Ovary (tissue), 7 donors: ENCODE measurements at regions not wholly inside any gene's neighbourhood (a gene's known extent, or its start where the extent isn't known, plus 50 kb on each side); places are given as distances from the start of the nearest gene placed in this dataset.

Source experiments
- DNase-seq, 5 donors: peaks; one replicate each; pipeline ENCODE4 v3.0.0-alpha.2; 2019 to 2020
- H3K27ac ChIP-seq, 2 donors: fragments of 200-600 bp; one replicate each; pipeline versions ENCODE4 v1.5.1 to v1.8.0; 2019 to 2022
- H3K27me3 ChIP-seq: fragments of 200-600 bp; one replicate; pipeline ENCODE4 v1.8.0; 2022
- H3K36me3 ChIP-seq: fragments of 200-600 bp; sonication (generic); one replicate; pipeline ENCODE4 v1.5.1; 2019
- H3K4me1 ChIP-seq: one replicate; pipeline ENCODE4 v1.8.1; 2013; ENCODE audit warnings: mild to moderate bottlenecking, moderate library complexity; ENCODE audit not compliant: insufficient read depth
- H3K4me3 ChIP-seq: fragments of 200-600 bp; sonication (generic); one replicate; pipeline ENCODE4 v1.5.1; 2017
- H3K9me3 ChIP-seq, 2 donors: fragments of 200-600 bp in 1 of 2; sonication (generic) in 1 of 2; one replicate each; pipeline versions ENCODE4 v1.5.1 to v1.8.1; 2013 to 2019; ENCODE audit warnings: mild to moderate bottlenecking in 1 of 2, moderate library complexity in 1 of 2
- CTCF ChIP-seq, 3 donors: fragments of 450-650 bp in 2 of 3; fragments of 200-600 bp in 1 of 3; IDR thresholded peaks; one replicate each; pipeline versions ENCODE4 v1.5.1 to v1.8.0; 2016 to 2022; ENCODE audit warnings: antibody characterized with exemption in 3 of 3, mild to moderate bottlenecking in 1 of 3
- EP300 ChIP-seq: sonication (generic); formaldehyde crosslinking; IDR thresholded peaks from one replicate; pipeline ENCODE4 v1.6.1; 2017; ENCODE audit warnings: antibody characterized with exemption
- POLR2A ChIP-seq: fragments of 450-650 bp; IDR thresholded peaks from one replicate; pipeline ENCODE4 v1.6.1; 2017; ENCODE audit warnings: antibody characterized with exemption, mild to moderate bottlenecking, moderate library complexity
- WGBS, 3 donors: extraction: QIAGEN DNeasy Blood & Tissue Kit in 1 of 3; methylation state at CpG; one replicate each; pipeline versions ENCODE4 v1.1.5 to v1.1.7; 2013 to 2017; 5-methylcytosine and 5-hydroxymethylcytosine counted together
- intact Hi-C, 4 donors: fragments of 100-400 bp; cut with DNase I; formaldehyde crosslinking; loops; one replicate each; pipeline versions ENCODE4 v1.11.0 to v1.15.1; 2022 to 2023
- donor health status: DM: no; HTN: no; CAD: no; lungs with moderate emphysema.
- donor health status: DM: no; HTN: no; CAD: no.
- donor health status: Bipolar disorder and iron deficiency.
- donor health status: DM: no; HTN: no; CAD: no.
- donor health status: DM: yes; HTN: yes; CAD: no.

GRCh38 chr6:170232186-170233002, 58.5 kb downstream of the DLL1 start:
- intact Hi-C loops = no loop called here

GRCh38 chr6:170231293-170232185, 59.3 kb downstream of the DLL1 start:
- Histone ChIP-seq H3K27me3 (no peaks in the 10 kb centered on the region), H3K27ac (no peak overlapping the region), H3K9me3 (no peaks in the 10 kb centered on the region), H3K36me3 (no peaks in the 10 kb centered on the region), H3K4me1 (no peaks in the 10 kb centered on the region), H3K4me3 (no peak overlapping the region)
- TF ChIP-seq EP300 (no peak), CTCF (IDR thresholded peaks at IDR 0.05) (no peak), POLR2A (no peak)
- WGBS, 3 donors = 77 to 83% (median 82%) methylated on average over 22 of the region's 22 CpGs
- DNase-seq = no peak
- intact Hi-C loops = no loop called here

More at GRCh38 chr6:170232186-170233002, 58.5 kb downstream of the DLL1 start:
- no peak overlapping the region for H3K27ac ChIP-seq
- WGBS, 3 donors = 85 to 91% (median 89%) methylated on average over 24 of the region's 24 CpGs
- no peak overlapping the region for H3K4me3 ChIP-seq
- no peaks in the 10 kb centered on the region for H3K36me3 ChIP-seq
- H3K4me1 ChIP-seq = no peaks in the 10 kb centered on the region
- TF ChIP-seq POLR2A = no peak
- TF ChIP-seq CTCF (IDR thresholded peaks at IDR 0.05) = no peak
- no peak for TF ChIP-seq EP300
- H3K9me3 ChIP-seq = no peaks in the 10 kb centered on the region
- H3K27me3 ChIP-seq = no peaks in the 10 kb centered on the region
- DNase-seq = no peak

- Histone ChIP-seq H3K27me3 (no peaks in the 10 kb centered on the region), H3K4me3 (no peak overlapping the region), H3K27ac (no peak overlapping the region), H3K4me1 (no peaks in the 10 kb centered on the region), H3K36me3 (no peaks in the 10 kb centered on the region), H3K9me3 (no peaks in the 10 kb centered on the region)
- WGBS, 3 donors = 86 to 90% (median 89%) methylated on average over 19 of the region's 19 CpGs
- intact Hi-C loops = no loop called here
- TF ChIP-seq POLR2A (no peak), CTCF (IDR thresholded peaks at IDR 0.05) (no peak)
- DNase-seq = no peak
These were observed 60.2 kb downstream of the DLL1 start for GRCh38 chr6:170230520-170231292.

GRCh38 chr6:170229851-170230519, 60.9 kb downstream of the DLL1 start:
- Histone ChIP-seq H3K27me3 (no peaks in the 10 kb centered on the region), H3K9me3 (no peaks in the 10 kb centered on the region), H3K4me1 (no peaks in the 10 kb centered on the region), H3K27ac (no peak overlapping the region), H3K36me3 (no peaks in the 10 kb centered on the region), H3K4me3 (no peak overlapping the region)
- TF ChIP-seq EP300 (no peak), POLR2A (no peak), CTCF (IDR thresholded peaks at IDR 0.05) (no peak)
- intact Hi-C loops = no loop called here
- 88 to 91% (median 91%) methylated on average over 25 of the region's 25 CpGs for WGBS, 3 donors
- DNase-seq = no peak
